TTC549 (cell line): ENCODE measurements at regions not wholly inside any gene's neighbourhood (a gene's known extent, or its start where the extent isn't known, plus 50 kb on each side); places are given as distances from the start of the nearest gene placed in this dataset.
"Not testable (repeated sequence)": the region's sequence is repeated elsewhere in the genome, so short reads cannot be mapped to it uniquely, and the experiment has no call there.

Source experiments
- FAIRE-seq: peaks from 2 replicates; lab custom pipeline; 2012; peaks lifted over from hg19 to GRCh38; lab: Jason Lieb, UNC

GRCh38 chr7:109318136-109318535, 748.5 kb downstream of the DNAJB9 start:
- FAIRE-seq = no peak

- no peak for FAIRE-seq
Observed at GRCh38 chr7:109322833-109323232, 753.2 kb downstream of the DNAJB9 start.

GRCh38 chr7:109331423-109331822, 761.7 kb downstream of the DNAJB9 start:
- no peak for FAIRE-seq

GRCh38 chr7:109335951-109336350, 766.3 kb downstream of the DNAJB9 start:
- no peak for FAIRE-seq

GRCh38 chr7:109336531-109336930, 766.9 kb downstream of the DNAJB9 start:
- no peak for FAIRE-seq

- FAIRE-seq = no peak
Observed at GRCh38 chr7:109343678-109344077, 774.0 kb downstream of the DNAJB9 start.

- FAIRE-seq = no peak
Observed at GRCh38 chr7:109351493-109351892, 781.8 kb downstream of the DNAJB9 start.

GRCh38 chr7:109354000-109354399, 784.3 kb downstream of the DNAJB9 start:
- no peak for FAIRE-seq

- FAIRE-seq = no peak
Observed at GRCh38 chr7:109354552-109354951, 784.9 kb downstream of the DNAJB9 start.

GRCh38 chr7:109375823-109376222, 806.1 kb downstream of the DNAJB9 start:
- no peak for FAIRE-seq

- no peak for FAIRE-seq
Observed at GRCh38 chr7:109376576-109376975, 806.9 kb downstream of the DNAJB9 start.

GRCh38 chr7:109377076-109377884, 807.6 kb downstream of the DNAJB9 start:
- no peak for FAIRE-seq

- FAIRE-seq = no peak
Observed at GRCh38 chr7:109386959-109387358, 817.3 kb downstream of the DNAJB9 start.

- FAIRE-seq = no peak
Observed at GRCh38 chr7:109387530-109387929, 817.9 kb downstream of the DNAJB9 start.

GRCh38 chr7:109391240-109391639, 821.6 kb downstream of the DNAJB9 start:
- no peak for FAIRE-seq

- no peak for FAIRE-seq
Observed at GRCh38 chr7:109402107-109402506, 832.4 kb downstream of the DNAJB9 start.

- FAIRE-seq = no peak
Observed at GRCh38 chr7:109407756-109408155, 838.1 kb downstream of the DNAJB9 start.

- no peak for FAIRE-seq
Observed at GRCh38 chr7:109437957-109438356, 868.3 kb downstream of the DNAJB9 start.

- no peak for FAIRE-seq
Observed at GRCh38 chr7:109449760-109450159, 880.1 kb downstream of the DNAJB9 start.

- FAIRE-seq = no peak
Observed at GRCh38 chr7:109456116-109456515, 886.4 kb downstream of the DNAJB9 start.

GRCh38 chr7:109460296-109460695, 890.6 kb downstream of the DNAJB9 start:
- no peak for FAIRE-seq

- FAIRE-seq = no peak
Observed at GRCh38 chr7:109462171-109462570, 892.5 kb downstream of the DNAJB9 start.

- not testable (repeated sequence) for FAIRE-seq
Observed at GRCh38 chr7:109467729-109468128, 898.1 kb downstream of the DNAJB9 start.

GRCh38 chr7:109473172-109473571, 903.5 kb downstream of the DNAJB9 start:
- FAIRE-seq = no peak
